LNCaP clone FGC (cell line): ENCODE measurements at regions not wholly inside any gene's neighbourhood (a gene's known extent, or its start where the extent isn't known, plus 50 kb on each side); places are given as distances from the start of the nearest gene placed in this dataset.
"Not testable (repeated sequence)": the region's sequence is repeated elsewhere in the genome, so short reads cannot be mapped to it uniquely, and the experiment has no call there.

ENCODE experiments used
- DNase-seq: peaks from one replicate; pipeline ENCODE4 v3.0.0-alpha.2; 2011; ENCODE audit warnings: low read depth
- H3K4me3 ChIP-seq: 2 replicates; pipeline ENCODE4 v1.5.1; 2011; ENCODE audit warnings: mild to moderate bottlenecking, low read depth, low read length, control low read depth
- TF ChIP-seq, protein P1 (sequence below): IDR thresholded peaks from 2 replicates; pipeline ENCODE4 v1.5.1; 2012; ENCODE audit warnings: mild to moderate bottlenecking; ENCODE audit not compliant: control insufficient read depth, insufficient read depth; ENCODE audit errors: extremely low read depth

DNA sequence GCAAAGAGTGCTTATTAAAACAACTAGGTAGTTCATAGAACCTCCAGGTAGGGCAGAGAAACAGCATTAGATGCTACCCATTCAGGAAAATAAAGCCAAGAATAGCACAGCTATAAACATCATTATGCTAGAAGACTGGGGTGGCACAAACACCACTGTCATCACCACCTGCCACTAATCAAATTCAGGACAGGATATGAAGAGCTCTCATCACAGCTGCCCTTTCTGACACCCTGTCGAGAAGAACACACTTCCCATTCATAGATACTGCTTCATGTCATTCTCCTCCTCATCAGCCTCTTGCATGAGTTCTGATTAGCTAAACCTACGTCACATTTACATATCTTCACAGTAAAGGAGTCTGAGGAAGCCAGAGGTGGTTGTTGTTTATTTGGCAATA lies 692.3 kb upstream of the HS3ST1 start:
- H3K4me3 ChIP-seq: no peak overlapping the region
- no peak for DNase-seq
- TF ChIP-seq, protein P1, sequence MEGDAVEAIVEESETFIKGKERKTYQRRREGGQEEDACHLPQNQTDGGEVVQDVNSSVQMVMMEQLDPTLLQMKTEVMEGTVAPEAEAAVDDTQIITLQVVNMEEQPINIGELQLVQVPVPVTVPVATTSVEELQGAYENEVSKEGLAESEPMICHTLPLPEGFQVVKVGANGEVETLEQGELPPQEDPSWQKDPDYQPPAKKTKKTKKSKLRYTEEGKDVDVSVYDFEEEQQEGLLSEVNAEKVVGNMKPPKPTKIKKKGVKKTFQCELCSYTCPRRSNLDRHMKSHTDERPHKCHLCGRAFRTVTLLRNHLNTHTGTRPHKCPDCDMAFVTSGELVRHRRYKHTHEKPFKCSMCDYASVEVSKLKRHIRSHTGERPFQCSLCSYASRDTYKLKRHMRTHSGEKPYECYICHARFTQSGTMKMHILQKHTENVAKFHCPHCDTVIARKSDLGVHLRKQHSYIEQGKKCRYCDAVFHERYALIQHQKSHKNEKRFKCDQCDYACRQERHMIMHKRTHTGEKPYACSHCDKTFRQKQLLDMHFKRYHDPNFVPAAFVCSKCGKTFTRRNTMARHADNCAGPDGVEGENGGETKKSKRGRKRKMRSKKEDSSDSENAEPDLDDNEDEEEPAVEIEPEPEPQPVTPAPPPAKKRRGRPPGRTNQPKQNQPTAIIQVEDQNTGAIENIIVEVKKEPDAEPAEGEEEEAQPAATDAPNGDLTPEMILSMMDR: no peak

DNA sequence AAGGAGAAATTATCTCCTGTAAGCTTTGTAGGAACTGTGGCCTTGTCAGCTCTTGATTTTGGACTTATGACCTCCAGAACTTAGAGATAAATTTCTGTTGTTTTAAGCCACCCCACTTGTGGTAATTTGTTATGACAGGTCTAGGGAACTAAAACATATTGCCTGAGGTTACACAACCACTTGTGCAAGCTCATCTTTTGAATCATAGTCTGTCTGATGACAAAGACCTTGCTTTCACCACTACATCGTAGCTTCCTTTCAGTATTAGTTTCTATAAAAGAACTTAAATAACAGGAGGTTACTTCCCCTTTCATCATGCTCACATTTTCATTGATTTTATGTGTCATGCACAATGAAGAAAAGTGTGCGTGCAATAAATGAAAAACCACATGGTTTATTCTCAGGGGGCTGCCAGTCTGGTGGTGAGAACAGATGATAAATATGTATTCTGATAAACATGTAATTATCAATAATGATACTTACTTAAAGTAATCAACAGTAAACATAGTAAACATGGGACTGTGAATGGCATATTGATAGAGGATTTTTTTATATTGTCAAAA lies 690.0 kb upstream of the HS3ST1 start:
- no peak overlapping the region for H3K4me3 ChIP-seq
- no peak for DNase-seq
- TF ChIP-seq, protein P1: no peak

DNA sequence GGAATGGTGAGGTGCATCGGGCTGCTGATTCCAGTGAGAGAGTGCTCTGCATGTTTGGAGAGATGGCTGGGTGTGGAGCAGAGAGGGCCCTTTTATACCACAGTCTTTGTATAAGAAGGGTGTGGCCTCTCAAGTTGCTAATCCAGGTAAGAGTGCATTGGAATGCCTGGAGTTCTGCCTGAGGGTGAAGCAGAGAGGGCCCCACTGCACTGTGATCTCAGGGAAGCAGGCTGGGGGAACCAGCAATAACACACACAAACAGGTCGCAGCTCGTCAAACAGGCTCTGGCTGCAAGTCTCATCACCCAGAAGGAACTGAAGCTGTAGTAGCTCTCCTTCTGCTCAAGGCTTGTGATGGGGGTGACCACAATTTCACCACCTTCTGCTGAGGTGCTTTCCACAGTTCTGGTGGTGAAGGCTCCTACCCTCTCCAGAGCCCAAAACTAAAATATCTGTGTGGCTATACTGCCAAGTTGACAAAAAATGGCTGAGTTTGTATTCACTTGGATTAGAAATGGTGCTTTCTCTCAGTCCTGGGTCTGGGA lies 687.4 kb upstream of the HS3ST1 start:
- no peak for DNase-seq
- no peak overlapping the region for H3K4me3 ChIP-seq
- TF ChIP-seq, protein P1: no peak

DNA sequence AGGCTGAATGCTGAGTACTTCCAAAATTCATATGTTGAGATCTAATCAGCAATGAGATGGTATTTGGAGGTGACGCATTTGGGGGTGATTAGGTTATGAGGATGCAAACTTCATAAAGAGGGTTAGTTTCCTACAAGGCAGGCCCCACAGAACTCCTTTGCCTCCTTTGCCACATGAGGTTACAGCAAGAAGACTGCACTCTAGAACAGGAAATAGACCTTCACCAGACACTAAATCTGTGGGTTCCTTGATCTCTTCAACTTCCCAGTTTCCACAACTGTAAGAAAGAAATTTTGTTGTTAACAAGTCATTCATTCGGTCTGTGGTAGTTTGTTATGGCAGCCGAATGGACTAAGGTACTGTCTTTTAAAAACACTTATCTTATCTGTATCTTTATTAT lies 681.9 kb upstream of the HS3ST1 start:
- no peak for DNase-seq
- no peak overlapping the region for H3K4me3 ChIP-seq
- TF ChIP-seq, protein P1: no peak

DNA sequence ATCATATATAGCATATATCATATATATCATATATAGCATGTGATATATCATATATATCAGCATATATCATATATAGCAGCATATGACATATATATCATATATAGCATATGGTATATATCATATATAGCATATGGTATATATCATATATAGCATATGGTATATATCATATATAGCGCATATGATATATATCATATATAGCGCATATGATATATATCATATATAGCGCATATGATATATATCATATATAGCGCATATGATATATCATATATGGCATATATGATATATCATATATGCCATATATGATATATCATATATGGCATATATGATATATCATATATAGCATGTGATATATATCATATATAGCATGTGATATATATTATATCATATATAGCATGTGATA lies 680.4 kb upstream of the HS3ST1 start:
- not testable (repeated sequence) for H3K4me3 ChIP-seq, DNase-seq

DNA sequence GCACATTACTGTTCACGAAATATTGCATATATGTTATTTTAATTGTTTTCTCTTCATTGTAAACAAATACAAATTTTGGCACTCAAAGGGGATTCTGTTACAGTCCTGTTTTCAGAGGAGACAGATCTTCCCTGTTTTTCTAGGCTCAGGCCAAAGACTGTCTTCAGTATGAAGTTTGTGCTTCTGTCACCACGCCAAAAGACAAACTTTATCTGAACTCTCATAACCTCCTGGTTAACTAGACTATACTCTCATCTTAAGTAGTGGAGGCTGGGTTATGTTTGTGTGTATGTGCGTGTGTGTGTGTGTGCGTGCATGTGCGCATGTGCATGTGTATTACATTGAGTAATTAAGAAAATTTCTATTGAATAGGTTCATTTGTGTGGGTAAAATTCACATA lies 676.8 kb upstream of the HS3ST1 start:
- TF ChIP-seq, protein P1: no peak
- DNase-seq: peak; percentile 4
- no peak overlapping the region for H3K4me3 ChIP-seq

DNA sequence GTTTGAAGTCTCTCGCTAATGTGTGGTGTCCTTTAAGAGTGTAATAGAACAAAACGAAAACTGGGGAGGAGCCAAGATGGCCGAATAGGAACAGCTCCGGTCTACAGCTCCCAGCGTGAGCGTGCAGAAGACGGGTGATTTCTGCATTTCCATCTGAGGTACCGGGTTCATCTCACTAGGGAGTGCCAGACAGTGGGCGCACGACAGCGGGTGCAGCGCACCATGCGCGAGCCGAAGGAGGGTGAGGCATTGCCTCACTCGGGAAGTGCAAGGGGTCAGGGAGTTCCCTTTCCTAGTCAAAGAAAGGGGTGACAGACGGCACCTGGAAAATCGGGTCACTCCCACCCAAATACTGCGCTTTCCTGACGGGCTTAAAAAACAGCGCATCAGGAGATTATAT lies 661.2 kb upstream of the HS3ST1 start:
- DNase-seq: peak; percentile 19
- H3K4me3 ChIP-seq: peak overlapping the region; percentile 15; the same call in 1 of the 2 replicates

DNA sequence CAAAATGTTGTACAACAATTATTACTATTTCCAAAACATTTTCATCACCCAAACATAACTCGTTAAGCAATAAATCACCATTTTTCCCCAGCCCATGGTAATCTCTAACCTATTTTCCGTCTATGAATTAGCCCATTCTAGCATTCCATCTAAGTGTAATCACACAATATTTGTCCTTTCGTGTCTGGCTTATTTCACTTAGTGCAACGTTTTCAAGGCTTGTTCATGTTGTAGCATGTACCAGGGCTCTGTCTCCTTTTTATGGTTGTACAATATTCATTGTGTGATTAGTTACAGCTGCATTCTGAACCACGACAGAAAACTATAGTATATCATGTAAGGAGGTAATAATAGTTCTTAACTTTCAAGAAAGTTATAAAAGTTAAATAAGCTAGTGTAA lies 656.0 kb upstream of the HS3ST1 start:
- no peak overlapping the region for H3K4me3 ChIP-seq
- DNase-seq: no peak
- TF ChIP-seq, protein P1: no peak
